Skeletal muscle satellite cell (primary cell): ENCODE measurements at regions not wholly inside any gene's neighbourhood (a gene's known extent, or its start where the extent isn't known, plus 50 kb on each side); places are given as distances from the start of the nearest gene placed in this dataset.

ENCODE experiments used
- H3K27me3 ChIP-seq: 2 replicates; pipeline ENCODE4 v1.7.0; 2013; ENCODE audit warnings: low read length; ENCODE audit not compliant: control insufficient read depth, insufficient read depth
- H3K36me3 ChIP-seq: 2 replicates; pipeline ENCODE4 v1.7.0; 2013; ENCODE audit warnings: mild to moderate bottlenecking, control low read depth, low read length; ENCODE audit not compliant: insufficient read depth
- H3K4me1 ChIP-seq: 2 replicates; pipeline ENCODE4 v1.7.0; 2013; ENCODE audit warnings: low read length; ENCODE audit not compliant: control insufficient read depth, insufficient read depth
- H3K4me2 ChIP-seq: 2 replicates; pipeline ENCODE4 v1.7.0; 2013; ENCODE audit warnings: mild to moderate bottlenecking, low read length
- H3K4me3 ChIP-seq: 2 replicates; pipeline ENCODE4 v1.7.0; 2013; ENCODE audit warnings: low read length
- H3K9ac ChIP-seq: 2 replicates; pipeline ENCODE4 v1.7.0; 2013; ENCODE audit warnings: mild to moderate bottlenecking, low read depth, low read length, moderate library complexity
- H3K9me3 ChIP-seq: replicated peaks from 2 replicates; pipeline ENCODE4 v1.7.0; 2013; ENCODE audit warnings: mild to moderate bottlenecking, control low read depth, low read length

GRCh38 chr13:38566023-38566422, 120.9 kb upstream of the FREM2 start:
- H3K36me3 ChIP-seq, result no peaks in the 10 kb centered on the region
- no peaks in the 10 kb centered on the region for H3K27me3 ChIP-seq
- H3K9ac ChIP-seq, result no peak overlapping the region
- H3K9me3 ChIP-seq, result no peaks in the 10 kb centered on the region
- no peak overlapping the region for H3K4me2 ChIP-seq
- no peak overlapping the region for H3K4me3 ChIP-seq
- no peaks in the 10 kb centered on the region for H3K4me1 ChIP-seq

- no peaks in the 10 kb centered on the region for H3K4me1 ChIP-seq
- no peak overlapping the region for H3K4me2 ChIP-seq
- no peak overlapping the region for H3K9ac ChIP-seq
- H3K9me3 ChIP-seq, result no peaks in the 10 kb centered on the region
- H3K27me3 ChIP-seq, result no peaks in the 10 kb centered on the region
- no peaks in the 10 kb centered on the region for H3K36me3 ChIP-seq
- no peak overlapping the region for H3K4me3 ChIP-seq
Measured at GRCh38 chr13:38566519-38566918, 120.4 kb upstream of the FREM2 start.

- Histone ChIP-seq H3K9me3 (no peaks in the 10 kb centered on the region), H3K9ac (no peak overlapping the region), H3K4me1 (no peaks in the 10 kb centered on the region), H3K4me3 (no peak overlapping the region), H3K36me3 (no peaks in the 10 kb centered on the region), H3K27me3 (no peaks in the 10 kb centered on the region), H3K4me2 (no peak overlapping the region)
Measured at GRCh38 chr13:38570706-38571105, 116.2 kb upstream of the FREM2 start.

GRCh38 chr13:38575427-38575826, 111.5 kb upstream of the FREM2 start:
- Histone ChIP-seq H3K4me3 (no peak overlapping the region), H3K36me3 (no peaks in the 10 kb centered on the region), H3K4me2 (no peak overlapping the region), H3K9me3 (no peaks in the 10 kb centered on the region), H3K9ac (no peak overlapping the region), H3K4me1 (no peaks in the 10 kb centered on the region), H3K27me3 (no peaks in the 10 kb centered on the region)

GRCh38 chr13:38577048-38577447, 109.8 kb upstream of the FREM2 start:
- Histone ChIP-seq H3K4me2 (no peak overlapping the region), H3K9ac (no peak overlapping the region), H3K36me3 (no peaks in the 10 kb centered on the region), H3K9me3 (no peaks in the 10 kb centered on the region), H3K27me3 (no peaks in the 10 kb centered on the region), H3K4me1 (no peaks in the 10 kb centered on the region), H3K4me3 (no peak overlapping the region)

- H3K27me3 ChIP-seq, result no peaks in the 10 kb centered on the region
- H3K4me3 ChIP-seq, result no peak overlapping the region
- H3K4me2 ChIP-seq, result no peak overlapping the region
- no peaks in the 10 kb centered on the region for H3K36me3 ChIP-seq
- no peaks in the 10 kb centered on the region for H3K9me3 ChIP-seq
- no peaks in the 10 kb centered on the region for H3K4me1 ChIP-seq
- H3K9ac ChIP-seq, result no peak overlapping the region
Measured at GRCh38 chr13:38582133-38582532, 104.7 kb upstream of the FREM2 start.

- H3K4me1 ChIP-seq, result no peaks in the 10 kb centered on the region
- H3K27me3 ChIP-seq, result no peaks in the 10 kb centered on the region
- no peak overlapping the region for H3K9ac ChIP-seq
- no peaks in the 10 kb centered on the region for H3K36me3 ChIP-seq
- H3K4me3 ChIP-seq, result no peak overlapping the region
- H3K4me2 ChIP-seq, result no peak overlapping the region
- H3K9me3 ChIP-seq, result no peaks in the 10 kb centered on the region
Measured at GRCh38 chr13:38590230-38590629, 96.6 kb upstream of the FREM2 start.

- no peaks in the 10 kb centered on the region for H3K4me1 ChIP-seq
- no peaks in the 10 kb centered on the region for H3K27me3 ChIP-seq
- H3K36me3 ChIP-seq, result no peaks in the 10 kb centered on the region
- H3K4me3 ChIP-seq, result no peak overlapping the region
- no peak overlapping the region for H3K9ac ChIP-seq
- no peaks in the 10 kb centered on the region for H3K9me3 ChIP-seq
- H3K4me2 ChIP-seq, result no peak overlapping the region
Measured at GRCh38 chr13:38590796-38591507, 95.9 kb upstream of the FREM2 start.

GRCh38 chr13:38602266-38602665, 84.6 kb upstream of the FREM2 start:
- H3K4me2 ChIP-seq, result no peak overlapping the region
- no peaks in the 10 kb centered on the region for H3K36me3 ChIP-seq
- H3K9me3 ChIP-seq, result no peaks in the 10 kb centered on the region
- H3K9ac ChIP-seq, result no peak overlapping the region
- H3K4me3 ChIP-seq, result no peak overlapping the region
- H3K27me3 ChIP-seq, result peaks cover 5% of the 10 kb centered on the region
- H3K4me1 ChIP-seq, result no peaks in the 10 kb centered on the region

GRCh38 chr13:38606699-38607535, 80.0 kb upstream of the FREM2 start:
- H3K9me3 ChIP-seq, result no peaks in the 10 kb centered on the region
- no peaks in the 10 kb centered on the region for H3K36me3 ChIP-seq
- H3K4me2 ChIP-seq, result no peak overlapping the region
- H3K27me3 ChIP-seq, result no peaks in the 10 kb centered on the region
- no peak overlapping the region for H3K4me3 ChIP-seq
- no peaks in the 10 kb centered on the region for H3K4me1 ChIP-seq
- no peak overlapping the region for H3K9ac ChIP-seq

- H3K27me3 ChIP-seq, result no peaks in the 10 kb centered on the region
- H3K9ac ChIP-seq, result no peak overlapping the region
- H3K4me1 ChIP-seq, result no peaks in the 10 kb centered on the region
- no peak overlapping the region for H3K4me3 ChIP-seq
- H3K4me2 ChIP-seq, result no peak overlapping the region
- no peaks in the 10 kb centered on the region for H3K36me3 ChIP-seq
- H3K9me3 ChIP-seq, result no peaks in the 10 kb centered on the region
Measured at GRCh38 chr13:38617936-38618335, 68.9 kb upstream of the FREM2 start.

- H3K4me1 ChIP-seq, result no peaks in the 10 kb centered on the region
- H3K9me3 ChIP-seq, result no peaks in the 10 kb centered on the region
- H3K27me3 ChIP-seq, result no peaks in the 10 kb centered on the region
- H3K4me3 ChIP-seq, result no peak overlapping the region
- no peaks in the 10 kb centered on the region for H3K36me3 ChIP-seq
- H3K9ac ChIP-seq, result no peak overlapping the region
- H3K4me2 ChIP-seq, result no peak overlapping the region
Measured at GRCh38 chr13:38618336-38618735, 68.5 kb upstream of the FREM2 start.
